GM19468 (cell line): ENCODE measurements at regions not wholly inside any gene's neighbourhood (a gene's known extent, or its start where the extent isn't known, plus 50 kb on each side); places are given as distances from the start of the nearest gene placed in this dataset.

Experiments
- ATAC-seq: cut with Tn5 transposase; IDR thresholded peaks from one replicate; pipeline ENCODE4 v1.9.1; 2021; ENCODE audit warnings: mild to moderate bottlenecking, moderate library complexity, moderate number of reproducible peaks; ENCODE audit not compliant: unreplicated experiment; ENCODE audit errors: extremely low read depth

DNA sequence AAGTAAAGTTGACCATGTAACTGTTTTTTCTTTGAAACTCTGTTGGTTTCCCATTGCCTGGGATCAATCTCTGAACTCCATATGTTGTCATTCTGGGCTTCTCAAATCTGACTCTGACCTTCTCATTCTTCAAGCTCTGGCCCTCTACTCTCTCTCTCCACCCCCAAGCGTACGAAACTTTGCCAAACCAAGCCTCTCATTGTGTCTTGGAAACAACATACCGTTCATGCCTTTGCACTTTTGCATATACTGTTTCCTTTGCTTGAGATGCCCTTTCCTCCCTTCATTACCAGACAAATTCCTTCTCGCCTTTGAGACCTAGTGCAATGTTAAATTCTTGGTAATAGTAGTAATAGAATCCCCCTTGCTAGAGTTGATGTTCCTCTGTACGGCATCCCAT is 113.7 kb downstream of the OLFM4 start:
- ATAC-seq = no peak

DNA sequence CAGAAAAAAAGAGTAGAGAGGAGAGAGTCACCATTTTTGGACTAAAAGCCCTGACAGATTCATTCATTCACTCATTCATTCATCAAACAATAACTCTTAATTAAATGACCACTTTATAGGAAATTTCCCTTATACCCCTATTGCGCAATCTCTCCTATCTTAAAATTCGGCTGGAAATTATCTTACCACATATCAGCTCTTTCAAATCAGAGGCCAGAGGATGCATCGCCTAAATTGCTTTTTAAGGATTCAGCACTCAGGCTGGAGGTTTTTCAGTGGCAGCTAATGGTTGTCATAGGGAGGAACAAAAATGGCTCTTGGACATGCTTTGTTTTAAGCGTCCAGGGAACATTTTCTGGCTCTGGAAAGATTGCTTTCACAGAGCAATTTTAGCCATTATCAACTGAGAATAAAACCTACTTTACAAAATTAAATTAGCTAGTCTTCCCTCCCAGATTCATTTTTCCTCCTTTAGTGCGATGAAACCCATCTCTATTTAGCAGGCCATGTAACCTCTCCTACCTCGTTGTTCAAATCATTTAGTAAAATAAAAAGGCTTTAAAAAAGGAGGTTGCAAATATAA is 115.2 kb downstream of the OLFM4 start:
- no peak for ATAC-seq

DNA sequence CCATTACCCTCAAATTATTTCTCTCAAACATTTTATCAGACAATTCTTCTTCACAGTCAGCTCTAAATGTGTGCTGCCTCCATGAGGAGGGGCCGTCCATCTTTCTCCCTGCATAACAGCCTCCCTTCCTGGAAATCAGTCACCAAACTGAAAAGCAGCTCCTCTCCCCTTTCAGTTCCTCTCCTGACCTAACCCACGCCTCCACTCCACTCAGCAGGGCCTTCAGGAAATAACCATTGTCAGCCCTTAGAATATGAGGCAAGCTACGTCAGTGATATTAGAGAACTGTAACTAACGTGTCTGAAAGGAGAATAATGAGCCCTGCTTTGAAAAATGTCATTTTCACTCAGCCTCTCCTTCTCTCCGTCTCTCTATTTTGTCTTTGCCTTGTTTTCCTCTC is 116.2 kb downstream of the OLFM4 start:
- no peak for ATAC-seq

DNA sequence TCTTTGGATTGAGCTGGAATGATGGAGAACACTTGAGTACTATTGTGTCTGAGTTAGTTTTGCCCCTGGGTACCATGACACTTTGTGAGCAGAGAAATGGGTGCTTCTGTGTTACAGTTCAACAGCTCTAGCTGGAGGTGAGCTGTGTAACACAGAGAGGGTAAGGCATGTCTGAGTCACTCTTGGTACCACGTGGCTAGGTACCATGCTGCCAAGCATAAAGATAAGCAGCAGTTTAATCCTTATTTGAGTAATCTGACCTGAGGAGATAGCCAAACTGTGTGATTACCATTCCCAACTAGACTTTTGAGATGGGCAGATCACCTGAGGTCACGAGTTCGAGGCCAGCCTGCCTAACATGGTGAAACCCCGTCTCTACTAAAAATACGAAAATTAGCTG is 122.0 kb downstream of the OLFM4 start:
- no peak for ATAC-seq

DNA sequence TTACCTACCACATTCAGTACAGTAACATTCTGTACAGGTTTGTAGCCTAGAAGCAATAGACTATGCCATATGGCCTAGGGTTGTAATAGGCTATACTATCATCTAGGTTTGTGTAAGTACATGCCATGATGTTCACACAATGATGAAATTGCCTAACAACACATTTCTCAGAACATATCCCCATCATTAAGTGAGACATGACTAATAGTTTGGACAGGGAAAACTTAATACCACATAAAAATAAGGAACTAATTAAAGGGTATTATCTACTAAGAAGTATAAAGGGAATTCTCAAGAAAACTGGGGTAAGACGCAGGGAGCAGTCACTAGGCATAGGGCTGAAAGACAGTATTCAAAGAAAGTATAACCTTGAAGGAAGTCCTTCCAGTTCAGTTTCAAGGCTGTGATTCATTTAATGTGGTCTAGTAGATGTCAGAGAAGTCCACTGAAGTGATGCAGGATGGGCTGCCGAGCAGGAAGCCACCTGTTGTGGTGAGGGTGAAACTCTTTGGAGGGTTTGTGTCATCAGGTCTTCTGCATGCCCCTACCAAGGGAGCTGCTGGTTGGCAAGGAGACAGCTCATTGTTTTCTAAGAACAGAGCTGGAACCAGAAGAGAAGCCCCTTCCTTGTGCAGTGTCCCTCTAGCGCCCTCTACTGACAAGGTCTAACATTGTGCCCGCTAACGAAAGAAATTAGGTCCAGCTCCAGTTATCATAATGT is 122.9 kb downstream of the OLFM4 start:
- peak; percentile 96 for ATAC-seq

DNA sequence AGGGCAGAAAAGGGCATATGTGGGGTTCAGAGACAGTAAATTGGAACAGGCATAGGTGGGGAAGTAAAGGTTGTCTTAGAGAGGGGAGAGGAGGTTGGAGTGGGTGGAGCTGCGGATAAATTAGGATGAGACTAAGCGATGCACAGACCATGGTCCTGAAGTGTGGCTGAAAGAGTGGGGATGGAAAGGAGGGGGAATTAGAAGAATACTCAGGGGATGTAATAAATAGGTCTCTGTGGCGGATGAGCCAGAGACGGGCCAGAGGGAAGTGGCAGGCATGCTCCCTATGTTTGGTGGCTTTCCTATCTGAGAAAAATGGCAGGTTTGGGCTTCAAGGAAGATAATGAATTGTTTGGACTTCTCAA is 123.4 kb downstream of the OLFM4 start:
- ATAC-seq = no peak

GRCh38 chr13:53158201-53158600 is 129.6 kb downstream of the OLFM4 start:
- no peak for ATAC-seq

DNA sequence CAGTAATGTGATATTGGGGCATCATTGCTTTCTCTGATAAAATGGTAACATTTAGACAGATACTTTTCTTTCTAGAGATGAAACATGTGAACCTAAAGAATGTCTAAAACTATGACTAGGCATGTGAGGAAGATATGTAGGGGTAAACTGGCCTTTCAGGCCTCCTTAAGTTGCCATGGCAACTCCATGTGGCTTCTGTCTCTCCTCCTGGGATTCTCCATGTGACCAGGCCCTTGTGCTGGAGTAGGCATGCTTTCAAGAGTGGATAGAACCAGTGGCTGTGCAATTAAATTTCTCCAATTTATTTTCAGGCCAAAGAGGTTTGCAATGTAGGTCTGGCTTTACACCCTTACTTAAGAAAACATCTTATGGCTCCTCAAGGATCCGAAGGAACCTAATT is 130.8 kb downstream of the OLFM4 start:
- no peak for ATAC-seq

DNA sequence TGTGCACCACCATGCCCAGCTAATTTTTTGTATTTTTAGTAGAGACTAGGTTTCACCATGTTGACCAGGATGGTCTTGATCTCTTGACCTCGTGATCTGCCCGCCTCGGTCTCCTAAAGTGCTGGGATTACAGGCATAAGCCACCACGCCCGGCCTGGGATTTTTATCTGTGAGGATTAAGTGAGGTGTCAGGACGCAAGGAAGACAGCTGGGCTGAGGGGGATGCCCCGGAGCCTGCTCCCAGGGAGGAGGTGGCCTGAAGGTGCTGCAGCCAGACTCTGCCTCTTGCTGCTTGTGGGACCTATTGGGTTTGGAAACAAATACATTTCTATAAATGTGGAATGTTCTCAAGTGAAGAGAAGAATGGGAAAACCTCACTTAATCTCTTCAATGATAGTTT is 131.6 kb downstream of the OLFM4 start:
- no peak for ATAC-seq

DNA sequence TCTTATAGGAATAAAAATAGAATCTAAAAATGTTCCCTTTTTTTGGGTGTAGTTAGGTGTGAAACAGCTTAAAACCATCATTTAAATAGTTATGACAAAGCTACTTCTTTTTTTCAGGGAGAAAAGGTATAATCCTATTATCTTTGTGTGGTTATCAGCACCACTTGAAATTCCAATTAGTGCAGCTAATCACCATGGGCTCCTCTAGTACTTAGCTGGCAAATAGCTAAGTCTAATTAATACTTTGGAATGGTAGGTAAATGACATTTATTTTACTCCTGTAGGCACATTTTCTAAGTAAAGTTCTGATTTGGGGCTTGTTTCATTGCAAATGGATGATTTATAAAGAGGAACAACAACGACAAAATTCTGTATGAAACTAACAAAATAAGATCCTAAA is 132.6 kb downstream of the OLFM4 start:
- ATAC-seq = no peak

DNA sequence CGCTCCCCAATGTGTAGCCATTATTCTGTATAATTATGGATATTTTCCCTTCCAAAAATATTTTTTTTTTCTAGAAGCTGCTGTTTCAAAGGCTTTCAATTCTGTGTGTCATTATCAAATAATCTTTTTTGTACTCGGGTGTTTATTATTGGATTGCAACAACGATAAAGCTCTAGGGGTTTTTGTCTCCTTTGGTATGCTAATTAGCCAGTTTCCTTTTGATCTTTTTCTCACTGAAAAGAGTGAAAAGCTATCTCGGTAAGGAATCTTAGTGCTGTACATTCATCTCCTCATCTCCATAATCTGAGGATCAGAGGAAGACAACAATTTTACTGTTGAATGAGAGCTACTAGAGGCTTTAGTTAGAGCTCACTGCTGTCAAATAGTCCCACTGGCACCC is 136.6 kb downstream of the OLFM4 start:
- no peak for ATAC-seq

- ATAC-seq = no peak
Observed at GRCh38 chr13:53167561-53167960, 138.9 kb downstream of the OLFM4 start.

- ATAC-seq = no peak
Observed at GRCh38 chr13:53170910-53171309, 142.3 kb downstream of the OLFM4 start.

DNA sequence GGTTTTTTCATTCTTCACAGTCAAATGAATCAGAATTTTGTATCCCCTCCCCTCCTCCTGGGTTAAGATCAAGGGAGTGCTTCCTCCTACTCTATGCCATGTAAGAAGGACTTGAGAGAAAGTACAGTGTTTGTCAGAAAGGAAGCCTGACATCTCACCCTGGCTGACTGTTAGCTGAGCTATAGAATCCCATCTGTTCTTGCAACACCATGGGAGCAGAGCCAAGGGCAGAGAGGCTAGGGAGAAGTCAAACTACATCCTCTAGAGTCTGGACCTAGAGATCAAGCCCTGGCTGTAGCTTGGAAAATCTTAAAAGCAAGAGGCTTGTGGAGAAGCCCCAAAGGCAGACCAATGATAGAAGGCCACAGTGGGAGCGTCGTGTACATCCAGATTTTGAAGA is 145.9 kb downstream of the OLFM4 start:
- ATAC-seq = no peak

DNA sequence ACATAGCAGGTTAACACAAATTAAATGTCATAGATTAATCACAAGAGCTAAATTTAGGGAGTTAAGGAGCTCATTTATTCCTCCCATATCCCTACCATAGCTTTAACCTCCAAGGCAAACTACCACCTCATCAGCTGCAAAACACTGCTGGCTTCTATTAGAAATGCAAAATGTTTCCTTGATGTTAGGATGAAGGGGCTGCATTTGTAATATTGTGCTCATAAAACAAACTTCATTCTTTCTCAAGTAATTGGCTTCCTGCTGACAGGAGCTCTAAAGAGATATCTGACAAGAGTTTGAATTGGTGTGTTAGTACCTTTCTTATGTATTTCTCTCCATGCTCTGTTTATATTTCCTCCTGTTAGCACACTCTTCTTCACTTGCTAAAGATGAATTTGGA is 152.1 kb downstream of the OLFM4 start:
- ATAC-seq = no peak

GRCh38 chr13:53182724-53183123 is 154.1 kb downstream of the OLFM4 start:
- ATAC-seq = no peak

GRCh38 chr13:53188120-53188519 is 159.5 kb downstream of the OLFM4 start:
- ATAC-seq = no peak

DNA sequence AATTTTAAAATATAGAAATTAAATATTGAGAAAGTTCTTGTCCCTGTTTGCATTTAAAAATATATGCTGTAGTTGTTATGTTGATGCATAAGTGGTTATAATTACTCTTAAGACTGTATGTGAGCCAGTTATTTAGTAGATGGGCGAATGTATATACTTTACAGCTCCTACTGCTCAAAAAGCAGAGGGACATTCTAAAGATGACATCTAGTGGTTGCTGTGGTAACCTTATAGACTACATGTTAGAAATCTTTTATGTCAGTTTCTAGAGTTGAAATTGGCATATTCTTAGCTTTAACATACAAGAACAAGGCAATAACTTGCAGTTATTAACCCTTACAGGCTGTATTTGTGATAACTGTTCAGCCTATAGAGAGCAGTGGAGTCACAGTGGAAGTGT is 160.5 kb downstream of the OLFM4 start:
- no peak for ATAC-seq

GRCh38 chr13:53191091-53191490 is 162.5 kb downstream of the OLFM4 start:
- no peak for ATAC-seq

- ATAC-seq = no peak
Observed at GRCh38 chr13:53197424-53197823, 168.8 kb downstream of the OLFM4 start.

DNA sequence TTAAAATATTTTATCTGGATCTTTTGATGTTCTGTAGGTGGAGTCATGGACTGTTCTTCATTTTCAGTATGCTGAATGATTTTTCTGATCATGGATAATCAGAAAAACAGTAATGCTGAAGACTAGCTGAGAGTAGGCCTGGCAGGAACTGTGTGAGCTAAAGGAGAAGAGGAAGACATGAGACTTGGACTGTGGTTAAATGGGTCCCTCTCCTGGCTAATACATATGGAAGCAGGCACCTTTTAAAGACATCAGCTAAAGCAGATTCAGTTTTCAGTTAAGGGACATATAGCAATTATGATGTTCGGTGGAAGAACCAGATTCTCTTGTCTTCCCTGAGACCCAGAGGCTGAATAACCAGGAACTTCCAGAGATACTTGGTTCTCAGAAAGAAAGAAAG is 169.4 kb downstream of the OLFM4 start:
- no peak for ATAC-seq

GRCh38 chr13:53198736-53199135 is 170.1 kb downstream of the OLFM4 start:
- ATAC-seq = no peak
